ENCODE measurements at regions not wholly inside any gene's neighbourhood (a gene's known extent, or its start where the extent isn't known, plus 50 kb on each side); places are given as distances from the start of the nearest gene placed in this dataset.

DNA sequence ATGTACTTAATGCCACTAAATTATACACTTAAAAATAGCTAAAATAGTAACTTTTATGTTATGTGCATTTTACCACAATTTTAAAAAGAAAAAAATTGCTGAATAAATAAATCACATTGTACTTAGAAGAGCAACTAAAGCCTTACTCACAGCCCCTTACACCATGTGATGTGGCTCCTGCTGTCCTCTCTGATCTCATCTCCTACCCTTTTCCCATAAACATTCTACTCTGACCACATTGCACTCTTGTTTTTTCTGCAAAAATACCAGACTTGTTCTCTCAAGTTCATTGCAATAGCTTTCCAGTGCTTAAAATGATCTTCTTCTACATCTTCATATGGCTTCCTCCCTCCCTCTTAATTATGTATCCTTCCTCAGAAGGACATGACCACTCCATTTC is 268.4 kb downstream of the ELAVL2 start (continued):
- TF ChIP-seq ZNF624 (tag by site-specific recombination; IDR thresholded peaks at IDR 0.05) (no peak), MYNN (tag by site-specific recombination; IDR thresholded peaks at IDR 0.05; ENCODE audit: borderline replicate concordance) (no peak), ZNF433 (tag by site-specific recombination; IDR thresholded peaks at IDR 0.05; ENCODE audit: low read depth) (no peak)
- TF ChIP-seq, protein P1, sequence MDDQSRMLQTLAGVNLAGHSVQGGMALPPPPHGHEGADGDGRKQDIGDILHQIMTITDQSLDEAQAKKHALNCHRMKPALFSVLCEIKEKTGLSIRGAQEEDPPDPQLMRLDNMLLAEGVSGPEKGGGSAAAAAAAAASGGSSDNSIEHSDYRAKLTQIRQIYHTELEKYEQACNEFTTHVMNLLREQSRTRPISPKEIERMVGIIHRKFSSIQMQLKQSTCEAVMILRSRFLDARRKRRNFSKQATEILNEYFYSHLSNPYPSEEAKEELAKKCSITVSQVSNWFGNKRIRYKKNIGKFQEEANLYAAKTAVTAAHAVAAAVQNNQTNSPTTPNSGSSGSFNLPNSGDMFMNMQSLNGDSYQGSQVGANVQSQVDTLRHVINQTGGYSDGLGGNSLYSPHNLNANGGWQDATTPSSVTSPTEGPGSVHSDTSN (CRISPR knock-in tag; IDR thresholded peaks at IDR 0.05): no peak
- TF ChIP-seq, protein P2, sequence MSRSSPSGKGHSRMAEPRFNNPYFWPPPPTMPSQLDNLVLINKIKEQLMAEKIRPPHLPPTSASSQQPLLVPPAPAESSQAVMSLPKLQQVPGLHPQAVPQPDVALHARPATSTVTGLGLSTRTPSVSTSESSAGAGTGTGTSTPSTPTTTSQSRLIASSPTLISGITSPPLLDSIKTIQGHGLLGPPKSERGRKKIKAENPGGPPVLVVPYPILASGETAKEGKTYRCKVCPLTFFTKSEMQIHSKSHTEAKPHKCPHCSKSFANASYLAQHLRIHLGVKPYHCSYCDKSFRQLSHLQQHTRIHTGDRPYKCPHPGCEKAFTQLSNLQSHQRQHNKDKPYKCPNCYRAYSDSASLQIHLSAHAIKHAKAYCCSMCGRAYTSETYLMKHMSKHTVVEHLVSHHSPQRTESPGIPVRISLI (tag by site-specific recombination; IDR thresholded peaks at IDR 0.05): no peak
- TF ChIP-seq, protein P3, sequence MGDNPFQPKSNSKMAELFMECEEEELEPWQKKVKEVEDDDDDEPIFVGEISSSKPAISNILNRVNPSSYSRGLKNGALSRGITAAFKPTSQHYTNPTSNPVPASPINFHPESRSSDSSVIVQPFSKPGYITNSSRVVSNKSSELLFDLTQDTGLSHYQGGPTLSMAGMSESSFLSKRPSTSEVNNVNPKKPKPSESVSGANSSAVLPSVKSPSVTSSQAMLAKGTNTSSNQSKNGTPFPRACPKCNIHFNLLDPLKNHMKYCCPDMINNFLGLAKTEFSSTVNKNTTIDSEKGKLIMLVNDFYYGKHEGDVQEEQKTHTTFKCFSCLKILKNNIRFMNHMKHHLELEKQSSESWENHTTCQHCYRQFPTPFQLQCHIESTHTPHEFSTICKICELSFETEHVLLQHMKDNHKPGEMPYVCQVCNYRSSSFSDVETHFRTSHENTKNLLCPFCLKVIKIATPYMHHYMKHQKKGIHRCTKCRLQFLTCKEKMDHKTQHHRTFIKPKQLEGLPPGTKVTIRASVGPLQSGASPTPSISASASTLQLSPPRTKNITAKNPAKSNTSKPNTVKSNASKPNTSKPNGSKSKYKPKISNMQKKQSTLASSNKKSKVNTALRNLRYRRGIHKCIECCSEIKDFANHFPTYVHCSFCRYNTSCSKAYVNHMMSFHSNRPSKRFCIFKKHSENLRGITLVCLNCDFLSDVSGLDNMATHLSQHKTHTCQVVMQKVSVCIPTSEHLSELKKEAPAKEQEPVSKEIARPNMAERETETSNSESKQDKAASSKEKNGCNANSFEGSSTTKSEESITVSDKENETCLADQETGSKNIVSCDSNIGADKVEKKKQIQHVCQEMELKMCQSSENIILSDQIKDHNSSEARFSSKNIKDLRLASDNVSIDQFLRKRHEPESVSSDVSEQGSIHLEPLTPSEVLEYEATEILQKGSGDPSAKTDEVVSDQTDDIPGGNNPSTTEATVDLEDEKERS (tag by site-specific recombination; IDR thresholded peaks at IDR 0.05): no peak
- TF ChIP-seq, protein P4, sequence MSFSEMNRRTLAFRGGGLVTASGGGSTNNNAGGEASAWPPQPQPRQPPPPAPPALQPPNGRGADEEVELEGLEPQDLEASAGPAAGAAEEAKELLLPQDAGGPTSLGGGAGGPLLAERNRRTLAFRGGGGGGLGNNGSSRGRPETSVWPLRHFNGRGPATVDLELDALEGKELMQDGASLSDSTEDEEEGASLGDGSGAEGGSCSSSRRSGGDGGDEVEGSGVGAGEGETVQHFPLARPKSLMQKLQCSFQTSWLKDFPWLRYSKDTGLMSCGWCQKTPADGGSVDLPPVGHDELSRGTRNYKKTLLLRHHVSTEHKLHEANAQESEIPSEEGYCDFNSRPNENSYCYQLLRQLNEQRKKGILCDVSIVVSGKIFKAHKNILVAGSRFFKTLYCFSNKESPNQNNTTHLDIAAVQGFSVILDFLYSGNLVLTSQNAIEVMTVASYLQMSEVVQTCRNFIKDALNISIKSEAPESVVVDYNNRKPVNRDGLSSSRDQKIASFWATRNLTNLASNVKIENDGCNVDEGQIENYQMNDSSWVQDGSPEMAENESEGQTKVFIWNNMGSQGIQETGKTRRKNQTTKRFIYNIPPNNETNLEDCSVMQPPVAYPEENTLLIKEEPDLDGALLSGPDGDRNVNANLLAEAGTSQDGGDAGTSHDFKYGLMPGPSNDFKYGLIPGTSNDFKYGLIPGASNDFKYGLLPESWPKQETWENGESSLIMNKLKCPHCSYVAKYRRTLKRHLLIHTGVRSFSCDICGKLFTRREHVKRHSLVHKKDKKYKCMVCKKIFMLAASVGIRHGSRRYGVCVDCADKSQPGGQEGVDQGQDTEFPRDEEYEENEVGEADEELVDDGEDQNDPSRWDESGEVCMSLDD (tag by site-specific recombination; IDR thresholded peaks at IDR 0.05): no peak

GRCh38 chr9:23559522-23559921 is 266.5 kb downstream of the ELAVL2 start:
- TF ChIP-seq, protein P5, sequence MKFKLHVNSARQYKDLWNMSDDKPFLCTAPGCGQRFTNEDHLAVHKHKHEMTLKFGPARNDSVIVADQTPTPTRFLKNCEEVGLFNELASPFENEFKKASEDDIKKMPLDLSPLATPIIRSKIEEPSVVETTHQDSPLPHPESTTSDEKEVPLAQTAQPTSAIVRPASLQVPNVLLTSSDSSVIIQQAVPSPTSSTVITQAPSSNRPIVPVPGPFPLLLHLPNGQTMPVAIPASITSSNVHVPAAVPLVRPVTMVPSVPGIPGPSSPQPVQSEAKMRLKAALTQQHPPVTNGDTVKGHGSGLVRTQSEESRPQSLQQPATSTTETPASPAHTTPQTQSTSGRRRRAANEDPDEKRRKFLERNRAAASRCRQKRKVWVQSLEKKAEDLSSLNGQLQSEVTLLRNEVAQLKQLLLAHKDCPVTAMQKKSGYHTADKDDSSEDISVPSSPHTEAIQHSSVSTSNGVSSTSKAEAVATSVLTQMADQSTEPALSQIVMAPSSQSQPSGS (tag by site-specific recombination; IDR thresholded peaks at IDR 0.05; ENCODE audit: low read depth): peak; percentile 53
- TF ChIP-seq ZNF184 (tag by site-specific recombination; IDR thresholded peaks at IDR 0.05): no peak
- H3K36me3 ChIP-seq (ENCODE audit: control insufficient read depth in 2 of 2, insufficient read depth in 1 of 2, low read length in 2 of 2): no peaks in the 10 kb centered on the region
- no peaks in the 10 kb centered on the region for H3K4me1 ChIP-seq (ENCODE audit: control insufficient read depth, insufficient read depth, low read length)
- H3K9me3 ChIP-seq (ENCODE audit: control insufficient read depth, insufficient read depth, low read depth, low read length): no peaks in the 10 kb centered on the region
- H3K4me3 ChIP-seq (ENCODE audit: low read depth, low read length): no peak overlapping the region
- no peak overlapping the region for H3K27ac ChIP-seq (ENCODE audit: extremely low read depth, low read depth, low read length)
- CTCF ChIA-PET: no interaction called here
- POLR2A ChIA-PET: no interaction called here

GRCh38 chr9:23563517-23563916 is 262.5 kb downstream of the ELAVL2 start:
- Histone ChIP-seq H3K36me3 (ENCODE audit: control insufficient read depth in 2 of 2, insufficient read depth in 1 of 2, low read length in 2 of 2) (no peaks in the 10 kb centered on the region), H3K4me1 (ENCODE audit: control insufficient read depth, insufficient read depth, low read length) (no peaks in the 10 kb centered on the region), H3K27ac (ENCODE audit: extremely low read depth, low read depth, low read length) (no peak overlapping the region), H3K4me3 (ENCODE audit: low read depth, low read length) (no peak overlapping the region), H3K9me3 (ENCODE audit: control insufficient read depth, insufficient read depth, low read depth, low read length) (no peaks in the 10 kb centered on the region)
- POLR2A ChIA-PET: no interaction called here
- CTCF ChIA-PET: no interaction called here
- no peak for TF ChIP-seq ZNF148 (tag by site-specific recombination; IDR thresholded peaks at IDR 0.05; ENCODE audit: borderline replicate concordance)
- TF ChIP-seq, protein P6, sequence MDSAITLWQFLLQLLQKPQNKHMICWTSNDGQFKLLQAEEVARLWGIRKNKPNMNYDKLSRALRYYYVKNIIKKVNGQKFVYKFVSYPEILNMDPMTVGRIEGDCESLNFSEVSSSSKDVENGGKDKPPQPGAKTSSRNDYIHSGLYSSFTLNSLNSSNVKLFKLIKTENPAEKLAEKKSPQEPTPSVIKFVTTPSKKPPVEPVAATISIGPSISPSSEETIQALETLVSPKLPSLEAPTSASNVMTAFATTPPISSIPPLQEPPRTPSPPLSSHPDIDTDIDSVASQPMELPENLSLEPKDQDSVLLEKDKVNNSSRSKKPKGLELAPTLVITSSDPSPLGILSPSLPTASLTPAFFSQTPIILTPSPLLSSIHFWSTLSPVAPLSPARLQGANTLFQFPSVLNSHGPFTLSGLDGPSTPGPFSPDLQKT (IDR thresholded peaks at IDR 0.05; ENCODE audit: borderline replicate concordance, low read depth, low read length): no peak
- no peak for TF ChIP-seq ZBTB8A (tag by site-specific recombination; IDR thresholded peaks at IDR 0.05)
- TF ChIP-seq ZNF175 (tag by site-specific recombination; IDR thresholded peaks at IDR 0.05): no peak
- no peak for TF ChIP-seq WT1 (tag by site-specific recombination; IDR thresholded peaks at IDR 0.05)
- no peak for TF ChIP-seq ZNF555 (tag by site-specific recombination; conservative IDR thresholded peaks at IDR 0.05)
- no peak for TF ChIP-seq ZNF660 (tag by site-specific recombination; IDR thresholded peaks at IDR 0.05)
- TF ChIP-seq ZNF10 (tag by site-specific recombination; IDR thresholded peaks at IDR 0.05): no peak
- no peak for TF ChIP-seq ZNF433 (tag by site-specific recombination; IDR thresholded peaks at IDR 0.05; ENCODE audit: low read depth)
